Dedifferentiated amniotic fluid mesenchymal stem cell (primary cell): ENCODE measurements at regions not wholly inside any gene's neighbourhood (a gene's known extent, or its start where the extent isn't known, plus 50 kb on each side); places are given as distances from the start of the nearest gene placed in this dataset.

Experiments
- DNase-seq: peaks from one replicate; pipeline ENCODE4 v3.0.0-alpha.2; 2016; ENCODE audit errors: extremely low spot score

- no peak for DNase-seq
These were observed 201.2 kb downstream of the CMPK2 start for GRCh38 chr2:6664332-6665061.

GRCh38 chr2:6665093-6666045, 200.3 kb downstream of the CMPK2 start:
- no peak for DNase-seq

DNA sequence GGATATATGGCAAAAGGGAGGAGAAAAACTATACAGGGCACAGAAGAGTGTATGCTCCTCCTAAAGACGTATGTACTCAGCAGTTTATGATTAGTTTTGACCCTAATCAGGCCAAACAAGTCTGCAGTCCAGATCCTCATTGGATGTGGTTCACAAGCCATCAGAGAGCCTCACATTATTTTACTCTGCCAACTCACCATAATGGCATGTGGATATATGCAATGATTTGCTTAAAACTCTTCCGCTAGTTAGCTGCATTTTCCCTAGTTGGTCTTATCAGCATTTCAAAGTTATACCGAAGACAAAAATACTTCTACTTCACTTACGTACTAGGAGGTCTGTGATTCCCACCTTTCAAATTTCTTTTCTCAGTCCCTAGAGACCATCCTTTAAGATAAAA, 198.4 kb downstream of the CMPK2 start:
- DNase-seq: no peak

GRCh38 chr2:6671913-6672312, 193.8 kb downstream of the CMPK2 start:
- no peak for DNase-seq

DNA sequence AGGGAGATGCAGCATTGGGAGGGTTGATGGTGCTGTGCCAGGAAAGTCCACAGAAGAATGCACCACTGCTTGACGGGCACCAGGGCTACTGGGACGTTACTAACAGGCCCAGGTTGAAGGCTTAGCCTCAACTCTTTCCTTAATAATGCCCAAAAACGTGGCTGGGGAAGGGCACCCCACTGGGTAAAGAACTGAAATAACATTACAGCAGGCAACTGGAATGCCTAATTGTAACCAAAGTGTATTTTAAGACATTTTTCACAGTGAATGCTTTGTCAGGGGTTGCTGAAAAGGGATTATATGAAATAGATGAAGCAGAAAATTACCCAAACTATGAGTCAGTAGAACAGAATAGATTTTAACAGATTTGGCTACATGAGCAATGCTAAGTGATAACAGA, 191.3 kb downstream of the CMPK2 start:
- peak; percentile 50 for DNase-seq

- DNase-seq: no peak
These were observed 189.9 kb downstream of the CMPK2 start for GRCh38 chr2:6675791-6676190.

DNA sequence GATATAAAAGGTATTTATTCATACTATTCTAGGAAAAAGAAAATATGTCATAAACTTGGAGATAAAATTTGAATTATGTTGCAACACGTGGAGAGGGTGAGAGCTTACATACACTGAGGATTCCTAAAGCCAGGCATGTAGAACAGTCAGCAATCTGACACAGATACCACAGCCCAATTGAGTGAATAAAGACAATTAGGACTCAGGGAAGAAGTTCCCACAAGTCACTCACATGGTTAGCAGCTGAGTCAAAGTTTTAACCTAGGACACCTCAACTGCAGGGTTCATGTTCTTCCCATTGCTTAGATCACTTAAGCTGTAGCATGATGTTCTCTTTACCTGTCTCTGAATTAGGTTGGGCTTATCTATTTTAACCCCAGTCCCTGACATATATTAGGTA, 189.5 kb downstream of the CMPK2 start:
- DNase-seq: no peak

DNA sequence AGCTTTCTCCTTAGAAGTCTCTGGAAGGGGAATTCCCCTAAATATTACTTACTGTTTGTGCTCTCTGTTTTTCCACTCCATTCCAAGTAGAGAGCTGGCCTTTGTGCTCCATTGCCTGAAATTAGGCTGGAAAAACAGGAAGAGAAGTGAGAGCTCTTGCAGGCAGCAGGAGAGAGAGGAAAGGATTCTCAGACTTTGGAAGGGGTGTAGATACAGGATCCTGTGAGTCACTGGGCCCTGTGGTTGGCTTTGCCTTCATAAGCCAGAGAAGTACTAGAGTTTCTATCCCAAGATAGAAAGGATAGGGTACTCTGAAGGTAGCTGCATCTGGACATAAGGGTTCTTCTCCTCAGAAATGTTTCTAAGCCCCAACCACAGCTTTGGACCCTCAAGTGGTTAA, 188.9 kb downstream of the CMPK2 start:
- DNase-seq: no peak

GRCh38 chr2:6679471-6679870, 186.2 kb downstream of the CMPK2 start:
- DNase-seq: no peak

DNA sequence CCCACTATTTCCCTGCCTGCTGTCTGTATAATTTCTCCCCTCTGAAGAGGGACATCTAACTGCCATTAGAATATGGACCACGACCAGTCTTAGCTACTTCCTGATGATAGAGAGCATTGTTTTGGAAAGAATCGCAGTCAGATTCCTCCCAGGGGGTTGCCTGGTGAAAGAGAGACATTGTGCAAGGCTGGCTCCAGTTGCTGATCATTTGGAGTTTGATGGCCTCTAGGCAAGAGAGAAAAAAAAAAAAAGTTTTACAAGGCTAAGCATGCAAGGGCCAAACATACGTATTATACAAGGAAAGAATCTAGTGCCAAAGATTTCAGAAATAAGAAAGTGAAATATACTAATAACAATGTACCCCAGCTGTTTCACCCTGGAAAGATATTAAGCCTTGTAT, 182.2 kb downstream of the CMPK2 start:
- DNase-seq: no peak

DNA sequence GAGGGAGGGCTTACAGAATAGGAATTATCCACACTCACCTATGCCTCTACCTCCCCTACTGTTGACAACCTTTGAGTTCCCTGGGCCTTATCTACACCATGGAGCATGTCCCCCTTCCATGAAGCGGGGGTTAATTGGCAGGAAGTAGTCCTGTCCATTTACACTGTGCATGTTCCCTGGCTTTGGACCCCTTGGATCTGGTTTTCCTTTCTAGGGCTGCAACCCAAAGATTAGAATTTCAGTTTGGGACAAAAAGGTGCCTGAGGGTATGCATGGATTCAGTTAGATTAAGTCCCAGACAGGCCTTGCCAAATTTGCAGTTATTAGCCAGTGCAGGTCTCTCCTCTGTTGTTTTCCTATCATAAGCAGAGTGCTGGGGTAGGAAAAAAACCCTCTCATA, 180.3 kb downstream of the CMPK2 start:
- no peak for DNase-seq

DNA sequence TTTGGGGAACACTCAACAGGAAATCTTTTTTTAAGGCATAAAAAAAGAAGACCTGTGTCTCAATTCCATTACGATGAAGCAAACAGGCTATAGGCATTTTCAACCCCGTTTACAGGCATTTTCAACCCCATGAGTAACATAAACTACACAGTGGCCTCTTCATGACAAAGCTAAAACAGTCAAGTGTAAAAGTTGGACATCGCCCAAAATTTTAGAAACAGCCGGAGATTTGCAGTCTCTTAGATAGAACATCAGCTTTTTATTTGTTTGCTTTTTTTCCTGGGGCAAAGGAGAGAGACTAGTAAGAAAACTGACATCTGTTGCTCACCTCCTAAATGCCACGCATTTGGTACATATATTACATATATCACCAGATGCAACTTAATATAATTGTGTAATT, 173.7 kb downstream of the CMPK2 start:
- DNase-seq: no peak

- DNase-seq: no peak
These were observed 172.9 kb downstream of the CMPK2 start for GRCh38 chr2:6692819-6693218.

DNA sequence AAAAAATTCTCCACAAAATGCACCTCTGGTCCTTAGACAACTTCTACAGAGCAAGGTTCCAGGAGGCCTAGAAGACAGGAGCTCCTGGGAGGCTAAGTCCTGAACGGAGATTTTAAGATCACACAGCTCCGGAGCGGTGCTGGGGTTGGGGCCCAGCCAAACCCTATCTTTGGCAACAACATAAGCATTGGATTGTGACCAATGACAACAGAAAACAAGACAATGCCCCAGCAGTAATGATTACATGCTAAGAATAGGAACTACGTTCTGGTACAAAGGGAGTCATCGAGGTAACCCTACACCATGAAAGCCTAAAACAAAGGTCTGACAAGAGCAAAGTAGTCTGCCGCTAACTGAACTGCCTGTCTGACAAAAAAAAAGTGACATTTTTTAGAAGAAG, 171.2 kb downstream of the CMPK2 start:
- DNase-seq: no peak

GRCh38 chr2:6700335-6700734, 165.4 kb downstream of the CMPK2 start:
- no peak for DNase-seq

- DNase-seq: no peak
These were observed 161.6 kb downstream of the CMPK2 start for GRCh38 chr2:6704077-6704476.

DNA sequence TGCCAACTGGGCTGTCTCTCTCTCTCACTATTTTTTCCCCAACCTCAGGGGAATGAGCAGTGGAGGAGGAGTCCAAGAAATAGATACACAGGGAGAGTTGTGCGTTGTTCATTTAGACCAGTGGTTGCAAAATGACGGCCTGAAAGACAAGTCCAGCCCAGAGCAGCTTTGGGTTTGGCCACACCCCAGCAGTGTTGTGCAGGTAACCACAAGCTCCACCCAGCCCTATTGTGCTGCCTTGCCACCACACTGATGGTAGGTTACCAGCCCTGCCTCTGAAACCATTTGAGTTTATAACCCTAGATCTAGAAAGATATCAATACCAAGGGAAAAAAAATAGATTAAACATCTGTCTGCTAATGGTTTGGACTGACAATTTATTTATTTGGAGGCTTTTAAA, 144.3 kb downstream of the CMPK2 start:
- no peak for DNase-seq

DNA sequence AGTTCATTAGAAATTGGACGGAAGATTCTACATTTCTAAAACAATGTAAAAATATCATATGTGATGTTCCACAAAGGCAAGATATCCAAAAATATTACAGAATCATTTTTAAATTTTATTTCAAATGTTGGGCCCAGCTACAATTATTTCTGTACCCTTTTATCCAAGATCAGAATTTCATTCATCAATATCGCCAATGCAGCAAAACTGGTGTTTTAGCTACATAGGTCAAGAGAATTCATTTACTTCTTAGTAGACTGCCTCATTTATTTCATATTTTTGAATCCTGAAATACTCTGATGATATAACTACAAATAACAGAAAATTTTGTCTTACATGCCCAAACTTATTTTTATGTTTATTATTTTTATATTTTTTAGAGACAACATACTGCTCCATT, 143.1 kb downstream of the CMPK2 start:
- no peak for DNase-seq

DNA sequence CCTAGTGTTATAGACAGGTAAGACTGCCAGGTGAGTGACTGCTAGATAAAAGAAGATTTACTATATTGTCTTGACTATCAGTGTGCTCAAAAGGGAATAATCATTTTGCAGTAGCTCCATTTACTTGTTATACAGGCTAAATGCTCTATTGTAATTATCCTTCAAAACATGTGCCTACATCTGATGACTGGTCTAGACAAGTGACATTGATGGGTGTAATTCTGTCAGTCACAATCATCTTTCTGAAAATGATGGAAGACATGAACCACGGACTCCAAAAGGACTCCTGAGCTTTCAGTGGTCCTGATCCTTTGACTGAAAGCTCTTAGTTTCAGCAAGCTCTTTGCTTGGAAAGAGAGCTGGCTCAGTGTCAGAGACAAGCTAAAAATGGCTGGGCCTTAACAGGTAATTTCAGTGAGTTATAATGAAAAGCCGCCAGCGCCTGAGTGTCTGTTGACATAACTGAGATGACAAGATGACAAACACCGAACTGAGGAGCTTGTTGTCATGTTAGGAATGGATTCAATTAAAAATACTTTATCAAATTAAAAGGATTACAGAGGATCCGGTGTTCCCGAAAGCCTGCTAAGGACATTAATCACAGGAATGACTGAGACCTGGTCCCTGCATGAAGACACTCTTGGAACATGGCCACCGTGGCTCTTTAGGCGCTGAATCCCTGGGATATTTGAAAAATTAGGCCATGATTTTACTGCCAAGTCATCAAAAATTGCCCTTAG, 141.7 kb downstream of the CMPK2 start:
- peak; percentile 29 for DNase-seq

DNA sequence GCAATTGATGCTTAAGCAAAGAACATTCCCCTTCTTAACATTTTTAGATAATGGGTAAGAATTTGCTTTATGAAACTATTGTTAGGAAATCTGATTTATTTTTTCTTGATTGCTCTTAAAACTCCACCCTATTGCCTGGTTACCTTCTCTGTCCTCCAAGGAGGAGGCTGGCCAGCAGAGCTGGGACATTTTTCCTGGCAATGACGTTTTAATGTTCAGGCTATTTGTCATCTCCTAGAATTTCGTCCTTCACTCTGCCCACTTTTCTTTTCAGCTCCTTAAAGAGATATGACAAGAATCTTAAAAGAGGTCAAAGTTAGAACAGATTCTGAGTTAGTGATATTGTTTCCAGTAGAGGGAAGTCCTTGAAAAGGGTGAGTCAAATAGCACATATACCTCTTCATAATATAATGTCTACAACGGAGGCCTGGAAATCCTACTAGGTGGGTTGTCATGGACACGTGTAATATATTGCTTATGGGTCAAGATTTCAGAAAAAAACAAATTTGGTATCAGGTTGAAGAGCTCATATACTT, 141.0 kb downstream of the CMPK2 start:
- DNase-seq: peak; percentile 29

DNA sequence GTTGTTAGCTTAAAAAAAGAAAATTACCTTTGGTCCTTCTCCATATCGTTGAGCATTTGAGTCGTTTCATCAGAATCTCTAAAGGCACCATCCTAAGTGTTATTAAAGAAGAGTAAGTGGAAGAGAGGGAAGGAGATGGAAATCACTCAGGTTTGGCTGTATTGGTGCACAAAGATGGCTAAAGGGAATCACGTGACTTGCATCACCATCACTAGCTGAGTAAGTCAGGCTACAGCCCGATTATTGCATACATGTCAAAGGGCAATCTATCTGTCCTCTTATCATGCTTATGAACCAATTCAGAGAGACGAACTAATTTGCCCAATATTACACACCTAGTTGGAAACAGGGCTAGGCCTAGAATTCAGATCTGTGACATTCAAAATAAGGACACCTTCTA, 137.6 kb downstream of the CMPK2 start:
- no peak for DNase-seq

- no peak for DNase-seq
These were observed 135.7 kb downstream of the CMPK2 start for GRCh38 chr2:6730003-6730402.
